ENCODE measurements at regions not wholly inside any gene's neighbourhood (a gene's known extent, or its start where the extent isn't known, plus 50 kb on each side); places are given as distances from the start of the nearest gene placed in this dataset.

DNA sequence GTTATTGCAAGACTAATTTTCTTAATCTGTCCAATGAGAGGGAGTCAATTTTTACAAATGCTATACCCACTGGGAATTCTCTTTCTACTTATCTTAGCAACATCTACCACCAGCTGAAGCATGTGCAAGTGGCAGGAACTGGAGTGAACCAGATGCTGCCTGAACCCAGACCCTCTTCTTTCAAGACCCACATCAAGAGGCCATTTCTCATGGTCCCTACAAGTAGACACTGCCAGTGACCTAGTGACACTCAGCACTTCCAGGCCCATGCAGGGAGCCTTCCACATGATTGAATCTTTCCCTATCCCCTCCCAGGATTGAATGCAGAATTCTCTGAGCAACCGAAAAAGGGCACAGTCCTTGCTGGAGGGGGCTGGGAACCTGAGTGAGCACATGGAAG lies 148.2 kb upstream of the ADAMTS16 start:
- intact Hi-C loops (cut with micrococcal nuclease; ENCODE audit: unreplicated experiment): no loop called here
- POLR2A ChIA-PET: no interaction called here
- H3K36me3 ChIP-seq (ENCODE audit: insufficient read depth, low read length): no peaks in the 10 kb centered on the region
- no peaks in the 10 kb centered on the region for H3K9me3 ChIP-seq (ENCODE audit: low read length)
- H2AFZ ChIP-seq (ENCODE audit: low read length): no peak overlapping the region
- no peak overlapping the region for H3K4me2 ChIP-seq (ENCODE audit: low read length)
- no peaks in the 10 kb centered on the region for H3K79me2 ChIP-seq (ENCODE audit: insufficient read depth, low read depth, low read length)
- H4K20me1 ChIP-seq (ENCODE audit: insufficient read depth, low read length): no peaks in the 10 kb centered on the region
- H3K27ac ChIP-seq (ENCODE audit: low read depth, low read length, poor library complexity, severe bottlenecking): no peak overlapping the region
- BruUV-seq (replicated peaks): no TSS peak
- DNase-seq (ENCODE audit: low spot score): no peak
- no peak overlapping the region for H3K4me3 ChIP-seq (ENCODE audit: low read depth, low read length, poor library complexity, severe bottlenecking)
- no peaks in the 10 kb centered on the region for H3K4me1 ChIP-seq (ENCODE audit: insufficient read depth, low read length, poor library complexity, severe bottlenecking)
- TF ChIP-seq, protein P1, sequence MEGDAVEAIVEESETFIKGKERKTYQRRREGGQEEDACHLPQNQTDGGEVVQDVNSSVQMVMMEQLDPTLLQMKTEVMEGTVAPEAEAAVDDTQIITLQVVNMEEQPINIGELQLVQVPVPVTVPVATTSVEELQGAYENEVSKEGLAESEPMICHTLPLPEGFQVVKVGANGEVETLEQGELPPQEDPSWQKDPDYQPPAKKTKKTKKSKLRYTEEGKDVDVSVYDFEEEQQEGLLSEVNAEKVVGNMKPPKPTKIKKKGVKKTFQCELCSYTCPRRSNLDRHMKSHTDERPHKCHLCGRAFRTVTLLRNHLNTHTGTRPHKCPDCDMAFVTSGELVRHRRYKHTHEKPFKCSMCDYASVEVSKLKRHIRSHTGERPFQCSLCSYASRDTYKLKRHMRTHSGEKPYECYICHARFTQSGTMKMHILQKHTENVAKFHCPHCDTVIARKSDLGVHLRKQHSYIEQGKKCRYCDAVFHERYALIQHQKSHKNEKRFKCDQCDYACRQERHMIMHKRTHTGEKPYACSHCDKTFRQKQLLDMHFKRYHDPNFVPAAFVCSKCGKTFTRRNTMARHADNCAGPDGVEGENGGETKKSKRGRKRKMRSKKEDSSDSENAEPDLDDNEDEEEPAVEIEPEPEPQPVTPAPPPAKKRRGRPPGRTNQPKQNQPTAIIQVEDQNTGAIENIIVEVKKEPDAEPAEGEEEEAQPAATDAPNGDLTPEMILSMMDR (conservative IDR thresholded peaks at IDR 0.05; ENCODE audit: low read length): no peak
- TF ChIP-seq EZH2phosphoT487 (IDR thresholded peaks at IDR 0.05; ENCODE audit: borderline replicate concordance, low read depth, low read length): no peak
- H3K9me2 ChIP-seq (ENCODE audit: insufficient read depth, low read length): no peaks in the 10 kb centered on the region
- CTCF ChIA-PET (ENCODE audit: unreplicated experiment): no interaction called here

DNA sequence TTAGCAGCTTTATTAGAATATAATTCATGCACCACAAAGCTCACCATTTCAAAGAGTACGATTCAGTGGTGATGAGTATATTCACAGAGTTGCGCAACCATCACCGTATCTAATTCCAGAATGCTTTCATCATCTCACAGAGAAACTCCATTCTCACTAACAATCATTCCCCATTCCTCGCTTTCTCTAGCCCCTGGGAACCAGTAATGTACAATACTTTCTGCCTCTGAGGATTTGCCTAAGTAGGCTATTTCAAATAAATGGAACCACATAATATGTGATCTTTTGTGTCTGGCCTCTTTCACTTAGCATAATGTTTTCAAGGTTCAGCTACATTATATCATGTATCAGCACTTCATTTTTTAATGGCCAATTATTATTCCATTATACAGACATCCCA lies 145.1 kb upstream of the ADAMTS16 start:
- no peak overlapping the region for H3K4me3 ChIP-seq (ENCODE audit: low read depth, low read length, poor library complexity, severe bottlenecking)
- no peaks in the 10 kb centered on the region for H3K79me2 ChIP-seq (ENCODE audit: insufficient read depth, low read depth, low read length)
- intact Hi-C loops (cut with micrococcal nuclease; ENCODE audit: unreplicated experiment): no loop called here
- TF ChIP-seq, protein P1 (conservative IDR thresholded peaks at IDR 0.05; ENCODE audit: low read length): no peak
- TF ChIP-seq EZH2phosphoT487 (IDR thresholded peaks at IDR 0.05; ENCODE audit: borderline replicate concordance, low read depth, low read length): no peak
- ChIA-PET POLR2A (no interaction called here), CTCF (ENCODE audit: unreplicated experiment) (no interaction called here)
- DNase-seq (ENCODE audit: low spot score): no peak
- no TSS peak for BruUV-seq (replicated peaks)
- no peaks in the 10 kb centered on the region for H3K9me2 ChIP-seq (ENCODE audit: insufficient read depth, low read length)
- no peak overlapping the region for H3K4me2 ChIP-seq (ENCODE audit: low read length)
- H3K9me3 ChIP-seq (ENCODE audit: low read length): no peaks in the 10 kb centered on the region
- H2AFZ ChIP-seq (ENCODE audit: low read length): no peak overlapping the region
- no peaks in the 10 kb centered on the region for H3K36me3 ChIP-seq (ENCODE audit: insufficient read depth, low read length)
- H4K20me1 ChIP-seq (ENCODE audit: insufficient read depth, low read length): no peaks in the 10 kb centered on the region
- H3K27ac ChIP-seq (ENCODE audit: low read depth, low read length, poor library complexity, severe bottlenecking): no peak overlapping the region
- H3K4me1 ChIP-seq (ENCODE audit: insufficient read depth, low read length, poor library complexity, severe bottlenecking): no peaks in the 10 kb centered on the region

DNA sequence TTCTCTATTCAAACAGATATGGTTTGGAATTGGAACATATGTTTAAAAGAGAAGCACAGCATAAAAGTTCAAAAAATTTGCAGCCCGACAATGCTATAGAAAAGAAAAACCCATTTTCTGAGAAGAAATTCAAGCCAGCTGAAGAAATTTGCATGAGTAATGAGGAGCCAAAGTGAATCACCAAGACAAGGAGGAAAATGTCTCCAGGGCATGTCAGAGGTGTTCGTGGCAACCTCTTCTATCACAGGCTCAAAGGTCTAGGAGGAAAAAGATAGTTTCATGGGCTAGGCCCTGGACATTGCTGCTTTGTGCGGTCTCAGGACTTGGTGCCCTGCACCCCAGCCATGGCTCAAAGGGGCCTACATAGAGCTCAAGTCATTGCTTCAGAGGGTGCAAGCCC lies 134.8 kb upstream of the ADAMTS16 start:
- Histone ChIP-seq H4K20me1 (ENCODE audit: insufficient read depth, low read length) (no peaks in the 10 kb centered on the region), H3K4me3 (ENCODE audit: low read depth, low read length, poor library complexity, severe bottlenecking) (no peak overlapping the region), H3K36me3 (ENCODE audit: insufficient read depth, low read length) (no peaks in the 10 kb centered on the region), H3K4me1 (ENCODE audit: insufficient read depth, low read length, poor library complexity, severe bottlenecking) (no peaks in the 10 kb centered on the region), H3K27ac (ENCODE audit: low read depth, low read length, poor library complexity, severe bottlenecking) (no peak overlapping the region), H3K79me2 (ENCODE audit: insufficient read depth, low read depth, low read length) (no peaks in the 10 kb centered on the region), H3K4me2 (ENCODE audit: low read length) (no peak overlapping the region), H3K9me2 (ENCODE audit: insufficient read depth, low read length) (no peaks in the 10 kb centered on the region), H3K9me3 (ENCODE audit: low read length) (no peaks in the 10 kb centered on the region), H2AFZ (ENCODE audit: low read length) (no peak overlapping the region)
- intact Hi-C loops (cut with micrococcal nuclease; ENCODE audit: unreplicated experiment): no loop called here
- no TSS peak for BruUV-seq (replicated peaks)
- ChIA-PET POLR2A (no interaction called here), CTCF (ENCODE audit: unreplicated experiment) (no interaction called here)
- TF ChIP-seq EZH2phosphoT487 (IDR thresholded peaks at IDR 0.05; ENCODE audit: borderline replicate concordance, low read depth, low read length): no peak
- TF ChIP-seq, protein P1 (conservative IDR thresholded peaks at IDR 0.05; ENCODE audit: low read length): no peak
- DNase-seq (ENCODE audit: low spot score): no peak

All from OCI-LY7 (cell line).